Calu3 (cell line): ENCODE measurements at regions not wholly inside any gene's neighbourhood (a gene's known extent, or its start where the extent isn't known, plus 50 kb on each side); places are given as distances from the start of the nearest gene placed in this dataset.
"Not testable (repeated sequence)": the region's sequence is repeated elsewhere in the genome, so short reads cannot be mapped to it uniquely, and the experiment has no call there.

Source experiments
- BruUV-seq: library from RNA; stranded (reverse); fragments of 400-500 nt; replicated peaks from 2 replicates; lab custom pipeline; 2021; lab: Mats Ljungman, UMichigan
- CTCF ChIA-PET: fragments of 300-600 bp; sonication (Branson Sonifier 250); formaldehyde crosslinking; loops from one replicate; lab custom pipeline; 2022; ENCODE audit warnings: antibody characterized with exemption; lab: Charles Lee
- DNase-seq: peaks from one replicate; pipeline ENCODE4 v3.0.0; 2022
- H3K27ac Mint-ChIP-seq: one replicate; pipeline ENCODE4 v1.8.0; 2022; ENCODE audit warnings: mixed read lengths; ENCODE audit not compliant: unreplicated experiment
- H3K27me3 Mint-ChIP-seq: one replicate; pipeline ENCODE4 v1.8.0; 2022; ENCODE audit warnings: mixed read lengths; ENCODE audit not compliant: unreplicated experiment
- H3K36me3 Mint-ChIP-seq: one replicate; pipeline ENCODE4 v1.8.0; 2022; ENCODE audit warnings: mild to moderate bottlenecking, moderate library complexity, mixed read lengths; ENCODE audit not compliant: insufficient read depth, unreplicated experiment
- H3K4me1 Mint-ChIP-seq: one replicate; pipeline ENCODE4 v1.8.0; 2022; ENCODE audit warnings: mild to moderate bottlenecking, low read depth, mixed read lengths; ENCODE audit not compliant: unreplicated experiment
- H3K4me3 Mint-ChIP-seq: one replicate; pipeline ENCODE4 v1.8.0; 2022; ENCODE audit warnings: mild to moderate bottlenecking, low read depth, moderate library complexity, mixed read lengths; ENCODE audit not compliant: unreplicated experiment
- H3K9me3 Mint-ChIP-seq: one replicate; pipeline ENCODE4 v1.8.0; 2022; ENCODE audit warnings: low read depth, mixed read lengths; ENCODE audit not compliant: unreplicated experiment
- CTCF ChIP-seq: fragments of 200-600 bp; IDR thresholded peaks from one replicate; pipeline ENCODE4 v1.8.0; 2022; ENCODE audit warnings: antibody characterized with exemption; ENCODE audit not compliant: unreplicated experiment
- intact Hi-C: fragments of 100-400 bp; cut with micrococcal nuclease; formaldehyde crosslinking; loops from one replicate; pipeline ENCODE4 v1.10.0; 2022; ENCODE audit not compliant: unreplicated experiment

GRCh38 chr4:148843625-148844024 is 401.4 kb upstream of the NR3C2 start:
- H3K4me3 Mint-ChIP-seq: no peak overlapping the region
- H3K4me1 Mint-ChIP-seq: no peaks in the 10 kb centered on the region
- BruUV-seq: no TSS peak
- no peak for TF ChIP-seq CTCF
- H3K36me3 Mint-ChIP-seq: no peaks in the 10 kb centered on the region
- DNase-seq: no peak
- CTCF ChIA-PET: no interaction called here
- intact Hi-C loops: no loop called here
- no peak overlapping the region for H3K27ac Mint-ChIP-seq
- H3K27me3 Mint-ChIP-seq: no peaks in the 10 kb centered on the region
- H3K9me3 Mint-ChIP-seq: no peaks in the 10 kb centered on the region

- no peak overlapping the region for H3K4me3 Mint-ChIP-seq
- no peak for DNase-seq
- intact Hi-C loops: no loop called here
- CTCF ChIA-PET: no interaction called here
- no peak for TF ChIP-seq CTCF
- H3K27me3 Mint-ChIP-seq: no peaks in the 10 kb centered on the region
- no peaks in the 10 kb centered on the region for H3K4me1 Mint-ChIP-seq
- no peaks in the 10 kb centered on the region for H3K9me3 Mint-ChIP-seq
- no peaks in the 10 kb centered on the region for H3K36me3 Mint-ChIP-seq
- H3K27ac Mint-ChIP-seq: no peak overlapping the region
- no TSS peak for BruUV-seq
These were observed 400.6 kb upstream of the NR3C2 start for GRCh38 chr4:148842843-148843242.

- H3K4me1 Mint-ChIP-seq: peaks cover 20% of the 10 kb centered on the region
- CTCF ChIA-PET, H3K36me3 Mint-ChIP-seq, H3K9me3 Mint-ChIP-seq, BruUV-seq, intact Hi-C loops, H3K27me3 Mint-ChIP-seq, H3K4me3 Mint-ChIP-seq, H3K27ac Mint-ChIP-seq, DNase-seq: not testable (repeated sequence)
These were observed 395.4 kb upstream of the NR3C2 start for GRCh38 chr4:148837571-148837970.

- Mint-ChIP-seq H3K27me3 (no peaks in the 10 kb centered on the region), H3K9me3 (peaks cover 3% of the 10 kb centered on the region), H3K4me1 (peaks cover 20% of the 10 kb centered on the region), H3K36me3 (no peaks in the 10 kb centered on the region), H3K4me3 (peak overlapping the region; percentile 48), H3K27ac (peak overlapping the region; percentile 98)
- no peak for TF ChIP-seq CTCF
- CTCF ChIA-PET: interaction anchor here (0.7 kb wide), 1 partner anchor 44 kb away, joined by 4 read pairs; no protein-coding TSS in a partner anchor
- intact Hi-C loops: no loop called here
- peak; percentile 24 for DNase-seq
- no TSS peak for BruUV-seq
These were observed 392.8 kb upstream of the NR3C2 start for GRCh38 chr4:148834804-148835631.

- intact Hi-C loops: no loop called here
- CTCF ChIA-PET: no interaction called here
- peaks cover 20% of the 10 kb centered on the region for H3K4me1 Mint-ChIP-seq
- BruUV-seq: no TSS peak
- peak overlapping the region; percentile 63 for H3K27ac Mint-ChIP-seq
- H3K36me3 Mint-ChIP-seq: no peaks in the 10 kb centered on the region
- peaks cover 3% of the 10 kb centered on the region for H3K9me3 Mint-ChIP-seq
- H3K27me3 Mint-ChIP-seq: no peaks in the 10 kb centered on the region
- no peak overlapping the region for H3K4me3 Mint-ChIP-seq
- DNase-seq: no peak
- no peak for TF ChIP-seq CTCF
These were observed 389.7 kb upstream of the NR3C2 start for GRCh38 chr4:148831945-148832344.
